B cell (primary cell): ENCODE measurements at regions not wholly inside any gene's neighbourhood (a gene's known extent, or its start where the extent isn't known, plus 50 kb on each side); places are given as distances from the start of the nearest gene placed in this dataset.

Experiments
- ATAC-seq: fragments of 200-7000 bp; cut with Tn5 transposase; one replicate; pipeline ENCODE4 v1.10.0; 2021; ENCODE audit warnings: low read depth, mild to moderate bottlenecking, moderate number of reproducible peaks, moderate library complexity
- CTCF ChIA-PET: fragments of 350-600 bp; sonication (Branson Sonifier 250); formaldehyde crosslinking; loops from one replicate; lab custom pipeline; 2021; ENCODE audit warnings: antibody characterized with exemption, inconsistent platforms; lab: Charles Lee
- POLR2A ChIA-PET: fragments of 350-600 bp; sonication (Branson Sonifier 250); formaldehyde crosslinking; loops from one replicate; lab custom pipeline; 2021; ENCODE audit warnings: antibody characterized with exemption; lab: Charles Lee
- DNase-seq: peaks from one replicate; pipeline ENCODE4 v3.0.0; 2013
- H2AFZ ChIP-seq: 2 replicates; pipeline ENCODE4 v1.6.1; 2012; ENCODE audit warnings: mild to moderate bottlenecking, low read depth, low read length; ENCODE audit not compliant: insufficient read depth, poor library complexity, severe bottlenecking
- H3K27ac ChIP-seq, 2 donors: 1 replicate in 1 of 2; 2 replicates in 1 of 2; pipeline ENCODE4 v1.5.1; 2012 to 2013; ENCODE audit warnings: low read length in 2 of 2, mild to moderate bottlenecking in 2 of 2, moderate library complexity in 1 of 2
- H3K27me3 ChIP-seq, 4 experiments: fragments of 200-600 bp in 1 of 4; sonication (generic) in 1 of 4; replicated peaks in 1 of 4; 1 replicate in 2 of 4; 2 replicates in 2 of 4; pipeline versions ENCODE4 v1.6.1 to v1.7.0; 2013 to 2016; ENCODE audit warnings: low read length in 3 of 4, mild to moderate bottlenecking in 2 of 4, mixed read lengths in 1 of 4, moderate library complexity in 1 of 4; ENCODE audit not compliant: insufficient read depth in 4 of 4, control insufficient read depth in 3 of 4; ENCODE audit errors: control extremely low read depth in 1 of 4
- H3K36me3 ChIP-seq, 2 experiments: replicated peaks in 1 of 2; 1 replicate in 1 of 2; 2 replicates in 1 of 2; pipeline versions ENCODE4 v1.6.1 to v1.7.1; 2013; ENCODE audit warnings: low read length in 1 of 2; ENCODE audit not compliant: insufficient read depth in 2 of 2, control insufficient read depth in 1 of 2; ENCODE audit errors: control extremely low read depth in 1 of 2, extremely low read depth in 1 of 2
- H3K4me1 ChIP-seq, 2 donors: fragments of 200-600 bp in 1 of 2; sonication (generic) in 1 of 2; 1 replicate in 1 of 2; 2 replicates in 1 of 2; pipeline versions ENCODE4 v1.5.1 to v1.6.1; 2013 to 2017; ENCODE audit warnings: low read length in 2 of 2; ENCODE audit not compliant: control insufficient read depth in 2 of 2, insufficient read depth in 2 of 2
- H3K4me2 ChIP-seq: replicated peaks from 2 replicates; pipeline ENCODE3; 2012; ENCODE audit warnings: mild to moderate bottlenecking, low read depth, low read length; ENCODE audit not compliant: poor library complexity, severe bottlenecking
- H3K4me3 ChIP-seq, 5 experiments: fragments of 200-600 bp in 1 of 5; sonication (generic) in 1 of 5; 1 replicate in 3 of 5; 2 replicates in 2 of 5; pipeline versions ENCODE4 v1.5.1 to v1.7.0; 2011 to 2016; ENCODE audit warnings: low read length in 4 of 5, mild to moderate bottlenecking in 4 of 5, low read depth in 2 of 5, control low read depth in 1 of 5, moderate library complexity in 1 of 5; ENCODE audit not compliant: insufficient read depth in 1 of 5; ENCODE audit errors: control extremely low read depth in 1 of 5, extremely low read depth in 1 of 5
- H3K79me2 ChIP-seq: fragments of 200-600 bp; sonication (generic); one replicate; pipeline ENCODE4 v1.6.0; 2016; ENCODE audit warnings: low read length; ENCODE audit not compliant: control insufficient read depth, insufficient read depth
- H3K9ac ChIP-seq: fragments of 200-600 bp; sonication (generic); 2 replicates; pipeline ENCODE4 v1.6.1; 2017; ENCODE audit warnings: mild to moderate bottlenecking, low read length, moderate library complexity
- H3K9me3 ChIP-seq, 3 donors: one replicate each; pipeline versions ENCODE4 v1.6.1 to v1.7.1; 2013; ENCODE audit warnings: low read length in 2 of 3; ENCODE audit not compliant: control insufficient read depth in 2 of 3, insufficient read depth in 1 of 3; ENCODE audit errors: control extremely low read depth in 1 of 3
- H4K20me1 ChIP-seq: 2 replicates; pipeline ENCODE4 v1.6.0; 2012; ENCODE audit warnings: mild to moderate bottlenecking, low read length; ENCODE audit not compliant: insufficient read depth, control insufficient read depth, poor library complexity, severe bottlenecking
- H3K27ac Mint-ChIP-seq: one replicate; pipeline ENCODE4 v1.8.0; 2021; ENCODE audit warnings: mixed read lengths
- H3K27me3 Mint-ChIP-seq: one replicate; pipeline ENCODE4 v1.8.0; 2021; ENCODE audit warnings: mixed read lengths
- H3K4me1 Mint-ChIP-seq: one replicate; pipeline ENCODE4 v1.8.0; 2021; ENCODE audit warnings: mixed read lengths
- H3K4me3 Mint-ChIP-seq: one replicate; pipeline ENCODE4 v1.8.0; 2021; ENCODE audit warnings: mixed read lengths
- H3K9me3 Mint-ChIP-seq: one replicate; pipeline ENCODE4 v1.8.0; 2022; ENCODE audit warnings: mixed read lengths; ENCODE audit not compliant: insufficient read depth
- EZH2 ChIP-seq: IDR thresholded peaks from 2 replicates; pipeline ENCODE4 v1.6.1; 2012; ENCODE audit warnings: borderline replicate concordance, low read depth, mild to moderate bottlenecking, moderate library complexity, low read length; ENCODE audit not compliant: insufficient read depth, poor library complexity, severe bottlenecking
- WGBS: methylation state at CpG from one replicate; pipeline ENCODE4 v1.1.5; 2013; ENCODE audit warnings: missing lambda C conversion rate; ENCODE audit not compliant: insufficient coverage; 5-methylcytosine and 5-hydroxymethylcytosine counted together
- intact Hi-C: fragments of 100-400 bp; cut with micrococcal nuclease; formaldehyde crosslinking; loops from one replicate; pipeline ENCODE4 v1.10.0; 2022
- TF ChIP-seq, protein P1 (sequence below): fragments of 200-600 bp; IDR thresholded peaks from one replicate; pipeline ENCODE4 v1.8.0; 2022; ENCODE audit warnings: antibody characterized with exemption, mild to moderate bottlenecking

DNA sequence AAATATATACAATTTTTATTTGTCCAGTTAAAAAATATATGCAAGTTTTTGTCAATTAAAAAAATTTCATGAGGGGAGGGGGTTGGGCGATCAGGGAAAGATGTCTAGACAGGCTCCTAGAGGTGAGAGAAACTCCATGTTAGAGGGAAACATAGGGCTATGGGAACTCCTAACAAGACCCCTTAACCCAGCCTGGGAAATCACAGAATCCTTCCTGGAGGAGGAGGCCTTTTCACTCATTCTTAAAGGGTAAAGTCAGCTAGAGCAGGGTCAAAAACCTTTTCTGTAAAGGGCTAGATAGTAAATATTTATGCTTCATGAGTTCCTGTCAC lies 75.9 kb upstream of the PTPN1 start:
- no peak overlapping the region for H2AFZ ChIP-seq
- no peak overlapping the region for H3K4me2 ChIP-seq
- Mint-ChIP-seq H3K27me3 (peaks cover 24% of the 10 kb centered on the region), H3K4me3 (no peak overlapping the region), H3K4me1 (no peaks in the 10 kb centered on the region), H3K9me3 (no peaks in the 10 kb centered on the region), H3K27ac (no peak overlapping the region)
- no CpG with 5 or more reads among the region's 1 CpG for WGBS
- TF ChIP-seq, protein P1, sequence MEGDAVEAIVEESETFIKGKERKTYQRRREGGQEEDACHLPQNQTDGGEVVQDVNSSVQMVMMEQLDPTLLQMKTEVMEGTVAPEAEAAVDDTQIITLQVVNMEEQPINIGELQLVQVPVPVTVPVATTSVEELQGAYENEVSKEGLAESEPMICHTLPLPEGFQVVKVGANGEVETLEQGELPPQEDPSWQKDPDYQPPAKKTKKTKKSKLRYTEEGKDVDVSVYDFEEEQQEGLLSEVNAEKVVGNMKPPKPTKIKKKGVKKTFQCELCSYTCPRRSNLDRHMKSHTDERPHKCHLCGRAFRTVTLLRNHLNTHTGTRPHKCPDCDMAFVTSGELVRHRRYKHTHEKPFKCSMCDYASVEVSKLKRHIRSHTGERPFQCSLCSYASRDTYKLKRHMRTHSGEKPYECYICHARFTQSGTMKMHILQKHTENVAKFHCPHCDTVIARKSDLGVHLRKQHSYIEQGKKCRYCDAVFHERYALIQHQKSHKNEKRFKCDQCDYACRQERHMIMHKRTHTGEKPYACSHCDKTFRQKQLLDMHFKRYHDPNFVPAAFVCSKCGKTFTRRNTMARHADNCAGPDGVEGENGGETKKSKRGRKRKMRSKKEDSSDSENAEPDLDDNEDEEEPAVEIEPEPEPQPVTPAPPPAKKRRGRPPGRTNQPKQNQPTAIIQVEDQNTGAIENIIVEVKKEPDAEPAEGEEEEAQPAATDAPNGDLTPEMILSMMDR = no peak
- TF ChIP-seq EZH2 = no peak
- no peaks in the 10 kb centered on the region for H4K20me1 ChIP-seq
- H3K9me3 ChIP-seq = peaks cover 0 to 8% (median 0%) of the 10 kb centered on the region in 3 donors
- H3K79me2 ChIP-seq = no peaks in the 10 kb centered on the region
- ATAC-seq (no peak), DNase-seq (no peak)
- POLR2A ChIA-PET = no interaction called here
- peaks cover 0 to 6% (median 1%) of the 10 kb centered on the region in 4 experiments for H3K27me3 ChIP-seq
- H3K9ac ChIP-seq = no peak overlapping the region
- H3K27ac ChIP-seq = no peak overlapping the region
- no peaks in the 10 kb centered on the region for H3K36me3 ChIP-seq
- H3K4me1 ChIP-seq = no peaks in the 10 kb centered on the region
- intact Hi-C loops = no loop called here
- CTCF ChIA-PET = interaction anchor here (1.1 kb wide), 1 partner anchor 31 kb away, joined by 3 read pairs; no protein-coding TSS in a partner anchor
- no peak overlapping the region for H3K4me3 ChIP-seq

GRCh38 chr20:50434653-50435396 lies 75.4 kb upstream of the PTPN1 start:
- H3K36me3 ChIP-seq = no peaks in the 10 kb centered on the region
- Mint-ChIP-seq H3K4me3 (no peak overlapping the region), H3K4me1 (no peaks in the 10 kb centered on the region), H3K27me3 (peaks cover 28% of the 10 kb centered on the region), H3K27ac (no peak overlapping the region), H3K9me3 (no peaks in the 10 kb centered on the region)
- DNase-seq (no peak), ATAC-seq (no peak)
- ChIA-PET CTCF (interaction anchor here (1.1 kb wide), 1 partner anchor 31 kb away, joined by 3 read pairs; no protein-coding TSS in a partner anchor), POLR2A (no interaction called here)
- H4K20me1 ChIP-seq = no peaks in the 10 kb centered on the region
- TF ChIP-seq, protein P1 = no peak
- H3K4me3 ChIP-seq = no peak overlapping the region
- H3K9ac ChIP-seq = no peak overlapping the region
- intact Hi-C loops = no loop called here
- no peaks in the 10 kb centered on the region for H3K79me2 ChIP-seq
- H3K27ac ChIP-seq = no peak overlapping the region
- peaks cover 0 to 11% (median 0%) of the 10 kb centered on the region in 3 donors for H3K9me3 ChIP-seq
- no peaks in the 10 kb centered on the region for H3K4me1 ChIP-seq
- peaks cover 0 to 6% (median 1%) of the 10 kb centered on the region in 4 experiments for H3K27me3 ChIP-seq
- WGBS = 55% methylated on average over 4 of the region's 6 CpGs
- no peak overlapping the region for H3K4me2 ChIP-seq
- H2AFZ ChIP-seq = no peak overlapping the region
